Suprapubic skin (tissue), 3 donors: ENCODE measurements at regions not wholly inside any gene's neighbourhood (a gene's known extent, or its start where the extent isn't known, plus 50 kb on each side); places are given as distances from the start of the nearest gene placed in this dataset.

Experiments used
- CTCF ChIP-seq, 2 donors: fragments of 200-600 bp in 1 of 2; fragments of 450-650 bp in 1 of 2; sonication (generic) in 1 of 2; IDR thresholded peaks; one replicate each; pipeline ENCODE4 v1.5.1; 2016 to 2019; ENCODE audit warnings: antibody characterized with exemption in 2 of 2, mild to moderate bottlenecking in 1 of 2, moderate library complexity in 1 of 2
- EP300 ChIP-seq: sonication (generic); formaldehyde crosslinking; IDR thresholded peaks from one replicate; pipeline ENCODE4 v1.6.1; 2017; ENCODE audit warnings: antibody characterized with exemption
- POLR2A ChIP-seq, 2 donors: fragments of 450-650 bp; IDR thresholded peaks; one replicate each; pipeline ENCODE4 v1.6.1; 2017; ENCODE audit warnings: antibody characterized with exemption in 2 of 2, mild to moderate bottlenecking in 2 of 2, moderate library complexity in 2 of 2

- TF ChIP-seq CTCF (IDR thresholded peaks at IDR 0.05) (no peak), POLR2A (IDR thresholded peaks at IDR 0.05) (no peak), EP300 (no peak)
Observed at GRCh38 chr2:120468136-120468535, 122.2 kb downstream of the INHBB start.
